HL-60 (cell line): ENCODE measurements at regions not wholly inside any gene's neighbourhood (a gene's known extent, or its start where the extent isn't known, plus 50 kb on each side); places are given as distances from the start of the nearest gene placed in this dataset.
A peak's percentile ranks its signal among the peaks of the same experiment; 100 is the strongest.

Source experiments
- DNase-seq, 2 experiments: peaks; one replicate each; pipeline ENCODE4 v3.0.0-alpha.2; 2010 to 2020; ENCODE audit warnings: low read depth in 1 of 2, low spot score in 1 of 2
- H3K27ac ChIP-seq: fragments of 250-450 bp; sonication (Bioruptor Pico); replicated peaks from 2 replicates; pipeline ENCODE4 v1.5.1; 2020; ENCODE audit warnings: mild to moderate bottlenecking, moderate library complexity
- H3K27me3 ChIP-seq: fragments of 250-450 bp; sonication (Bioruptor Pico); 2 replicates; pipeline ENCODE4 v1.5.1; 2021; ENCODE audit warnings: mild to moderate bottlenecking, moderate library complexity; ENCODE audit not compliant: insufficient read depth, poor library complexity, severe bottlenecking
- H3K4me3 ChIP-seq: replicated peaks from 2 replicates; pipeline ENCODE4 v1.5.1; 2011; ENCODE audit warnings: mild to moderate bottlenecking, control low read depth, low read length; ENCODE audit not compliant: insufficient read depth
- CTCF ChIP-seq: IDR thresholded peaks from one replicate; pipeline ENCODE4 v1.5.1; 2011; ENCODE audit warnings: low read length, control low read depth, inconsistent platforms; ENCODE audit not compliant: insufficient read depth
- GABPA ChIP-seq: IDR thresholded peaks from 2 replicates; pipeline ENCODE4 v1.6.1; 2012; ENCODE audit warnings: low read depth
- POLR2AphosphoS5 ChIP-seq: IDR thresholded peaks from 2 replicates; pipeline ENCODE4 v1.6.1; 2012; ENCODE audit warnings: low read depth
- REST ChIP-seq: IDR thresholded peaks from 2 replicates; pipeline ENCODE4 v1.6.1; 2012; ENCODE audit warnings: low read depth; ENCODE audit not compliant: insufficient replicate concordance
- SPI1 ChIP-seq: IDR thresholded peaks from 2 replicates; pipeline ENCODE4 v1.6.1; 2012; ENCODE audit warnings: low read depth, mild to moderate bottlenecking, borderline replicate concordance

GRCh38 chr22:22787786-22788459, 99.7 kb upstream of the IGLL5 start:
- DNase-seq = peak; percentile 30 to 49
- H3K27ac ChIP-seq = no peak overlapping the region
- H3K27me3 ChIP-seq = no peaks in the 10 kb centered on the region
- H3K4me3 ChIP-seq = no peak overlapping the region
- TF ChIP-seq REST (no peak), POLR2AphosphoS5 (no peak), SPI1 (no peak), CTCF (peak; percentile 86)

GRCh38 chr22:22788460-22789037, 99.1 kb upstream of the IGLL5 start:
- Histone ChIP-seq H3K27ac (no peak overlapping the region), H3K27me3 (no peaks in the 10 kb centered on the region), H3K4me3 (no peak overlapping the region)
- DNase-seq = no peak
- TF ChIP-seq CTCF (no peak), REST (no peak), GABPA (no peak), SPI1 (no peak), POLR2AphosphoS5 (no peak)

DNA sequence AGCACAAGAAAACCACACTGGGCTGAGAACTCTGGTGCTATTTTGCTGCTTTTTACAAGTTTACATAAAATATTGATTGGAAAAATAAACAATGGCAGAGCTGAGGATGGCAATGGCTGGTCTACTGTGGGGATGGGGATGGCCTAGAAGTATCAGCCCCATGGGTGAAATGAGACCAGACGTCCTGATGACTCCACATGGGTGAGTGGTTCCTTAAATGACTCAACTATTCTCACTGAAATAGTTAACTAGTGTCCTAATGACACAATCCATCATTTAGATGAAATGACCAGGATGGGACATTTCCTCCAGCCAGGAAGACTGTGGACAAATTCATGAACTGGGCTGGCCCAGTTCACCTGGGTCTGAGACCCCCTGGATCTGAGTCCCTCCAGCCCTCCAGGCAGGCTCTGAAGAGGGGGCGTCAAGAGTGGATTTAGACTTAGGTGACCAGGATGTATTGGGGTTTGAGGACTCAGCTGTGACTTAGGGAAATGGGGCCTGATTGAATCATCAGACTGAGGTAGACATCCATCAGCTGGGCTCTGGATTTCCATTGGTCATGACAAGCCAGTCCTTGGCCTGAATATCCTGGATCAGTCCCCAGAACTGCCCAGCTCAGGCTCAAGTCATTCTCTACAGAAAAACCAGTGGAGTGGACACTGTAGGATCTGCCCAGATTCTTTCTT, 98.2 kb upstream of the IGLL5 start:
- TF ChIP-seq POLR2AphosphoS5 (no peak), SPI1 (no peak), REST (no peak), CTCF (no peak), GABPA (no peak)
- Histone ChIP-seq H3K27ac (no peak overlapping the region), H3K27me3 (no peaks in the 10 kb centered on the region), H3K4me3 (no peak overlapping the region)
- no peak for DNase-seq
